SK-N-MC (cell line): ENCODE measurements at regions not wholly inside any gene's neighbourhood (a gene's known extent, or its start where the extent isn't known, plus 50 kb on each side); places are given as distances from the start of the nearest gene placed in this dataset.

Source experiments
- EZH2 ChIP-seq: fragments of 200-600 bp; sonication (generic); IDR thresholded peaks from one replicate; pipeline ENCODE4 v1.6.1; 2017; ENCODE audit warnings: antibody characterized with exemption
- FOXP2 ChIP-seq: optimal IDR thresholded peaks from 2 replicates; pipeline ENCODE3; 2011; ENCODE audit warnings: mild to moderate bottlenecking, moderate library complexity; ENCODE audit not compliant: insufficient read depth; ENCODE audit errors: extremely low read length, control extremely low read depth
- POLR2AphosphoS5 ChIP-seq: IDR thresholded peaks from 2 replicates; pipeline ENCODE4 v1.6.1; 2012; ENCODE audit warnings: mild to moderate bottlenecking, low read depth, low read length, borderline replicate concordance

GRCh38 chr6:170017603-170018320 is 266.3 kb downstream of the ERMARD start:
- TF ChIP-seq EZH2 (no peak), POLR2AphosphoS5 (no peak), FOXP2 (no peak)
